Fibroblast of the aortic adventitia (primary cell): ENCODE measurements at regions not wholly inside any gene's neighbourhood (a gene's known extent, or its start where the extent isn't known, plus 50 kb on each side); places are given as distances from the start of the nearest gene placed in this dataset.

Source experiments
- DNase-seq: peaks from one replicate; pipeline ENCODE4 v3.0.0-alpha.2; 2010; ENCODE audit warnings: low read depth
- H3K4me3 ChIP-seq: 2 replicates; pipeline ENCODE4 v1.5.1; 2011; ENCODE audit warnings: low read depth, mild to moderate bottlenecking, control low read depth, low read length, moderate library complexity
- TF ChIP-seq, protein P1 (sequence below): IDR thresholded peaks from 2 replicates; pipeline ENCODE4 v1.5.1; 2011; ENCODE audit warnings: mild to moderate bottlenecking, low read length, control low read depth, inconsistent platforms; ENCODE audit not compliant: insufficient read depth

DNA sequence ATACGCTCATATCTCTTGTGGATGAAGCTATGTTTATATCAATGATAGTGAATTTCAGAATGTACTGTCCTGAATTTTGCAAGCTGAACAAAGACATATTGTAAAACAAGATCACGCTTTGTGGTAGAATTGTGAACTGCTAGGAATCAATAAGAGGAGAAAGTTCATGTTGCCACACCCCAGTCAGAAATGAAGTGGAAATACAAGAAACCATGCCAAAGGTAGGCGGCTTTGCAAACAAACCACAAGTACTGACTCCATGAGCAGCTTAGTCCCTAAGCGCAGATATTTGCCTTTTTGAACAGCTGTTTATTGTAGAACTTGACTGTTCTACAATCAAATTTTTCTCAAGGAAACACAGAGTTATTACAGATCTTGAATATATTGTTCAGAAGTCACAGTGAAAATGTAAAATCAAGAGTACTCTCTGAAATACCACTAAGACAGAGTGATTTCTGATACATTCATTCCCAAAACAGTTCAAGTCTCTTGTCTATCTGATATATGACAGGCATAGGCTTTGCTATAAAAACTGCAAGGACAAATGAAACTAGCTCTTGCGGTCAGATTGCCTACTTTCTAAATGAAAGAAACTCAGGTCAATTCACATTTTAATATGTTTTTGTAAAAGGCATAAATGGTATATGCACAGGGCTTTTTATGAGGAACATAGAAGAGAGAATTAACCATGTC lies 120.9 kb upstream of the CDH19 start:
- TF ChIP-seq, protein P1, sequence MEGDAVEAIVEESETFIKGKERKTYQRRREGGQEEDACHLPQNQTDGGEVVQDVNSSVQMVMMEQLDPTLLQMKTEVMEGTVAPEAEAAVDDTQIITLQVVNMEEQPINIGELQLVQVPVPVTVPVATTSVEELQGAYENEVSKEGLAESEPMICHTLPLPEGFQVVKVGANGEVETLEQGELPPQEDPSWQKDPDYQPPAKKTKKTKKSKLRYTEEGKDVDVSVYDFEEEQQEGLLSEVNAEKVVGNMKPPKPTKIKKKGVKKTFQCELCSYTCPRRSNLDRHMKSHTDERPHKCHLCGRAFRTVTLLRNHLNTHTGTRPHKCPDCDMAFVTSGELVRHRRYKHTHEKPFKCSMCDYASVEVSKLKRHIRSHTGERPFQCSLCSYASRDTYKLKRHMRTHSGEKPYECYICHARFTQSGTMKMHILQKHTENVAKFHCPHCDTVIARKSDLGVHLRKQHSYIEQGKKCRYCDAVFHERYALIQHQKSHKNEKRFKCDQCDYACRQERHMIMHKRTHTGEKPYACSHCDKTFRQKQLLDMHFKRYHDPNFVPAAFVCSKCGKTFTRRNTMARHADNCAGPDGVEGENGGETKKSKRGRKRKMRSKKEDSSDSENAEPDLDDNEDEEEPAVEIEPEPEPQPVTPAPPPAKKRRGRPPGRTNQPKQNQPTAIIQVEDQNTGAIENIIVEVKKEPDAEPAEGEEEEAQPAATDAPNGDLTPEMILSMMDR: no peak
- no peak for DNase-seq
- H3K4me3 ChIP-seq: no peak overlapping the region

DNA sequence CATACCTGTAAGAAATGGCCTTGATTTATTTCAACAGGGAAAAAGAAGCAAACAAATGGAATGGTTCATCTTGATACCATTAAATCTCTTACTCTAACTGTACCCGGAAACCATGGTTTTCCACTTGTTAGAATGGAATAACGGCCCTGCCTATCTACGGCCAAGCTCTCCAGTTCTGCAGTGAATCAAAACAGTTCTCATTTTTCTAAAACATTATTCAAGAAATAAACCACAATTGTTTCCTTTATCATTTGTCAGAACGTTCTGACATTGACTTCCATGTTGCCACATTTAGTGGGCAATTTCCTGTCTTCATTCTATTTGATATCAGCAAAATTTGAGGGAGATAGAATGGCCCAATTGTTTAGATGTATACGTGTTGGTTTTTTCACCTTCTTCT lies 118.8 kb upstream of the CDH19 start:
- no peak for DNase-seq
- TF ChIP-seq, protein P1: no peak

DNA sequence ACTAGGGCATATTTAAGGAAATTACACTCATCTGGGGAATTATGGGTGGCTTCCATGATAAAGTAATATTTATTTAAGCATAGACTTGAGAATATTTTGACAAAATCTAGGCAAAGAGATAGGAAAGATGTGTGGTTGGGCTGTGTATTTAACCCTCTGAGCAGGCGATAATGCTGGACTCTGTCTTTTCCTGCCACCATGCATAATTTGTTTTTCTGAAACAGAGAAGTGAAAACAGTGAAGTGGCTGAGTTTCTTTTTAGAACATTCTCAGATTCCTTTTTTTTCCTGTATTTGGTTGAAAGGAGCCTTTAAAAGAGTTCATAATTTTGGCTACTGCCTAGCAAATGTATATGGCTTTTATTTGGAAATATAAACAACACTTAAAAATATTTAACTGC lies 104.8 kb upstream of the CDH19 start:
- TF ChIP-seq, protein P1: no peak
- no peak overlapping the region for H3K4me3 ChIP-seq
- no peak for DNase-seq

More for the DNA sequence above, 118.8 kb upstream of the CDH19 start:
- no peak overlapping the region for H3K4me3 ChIP-seq

DNA sequence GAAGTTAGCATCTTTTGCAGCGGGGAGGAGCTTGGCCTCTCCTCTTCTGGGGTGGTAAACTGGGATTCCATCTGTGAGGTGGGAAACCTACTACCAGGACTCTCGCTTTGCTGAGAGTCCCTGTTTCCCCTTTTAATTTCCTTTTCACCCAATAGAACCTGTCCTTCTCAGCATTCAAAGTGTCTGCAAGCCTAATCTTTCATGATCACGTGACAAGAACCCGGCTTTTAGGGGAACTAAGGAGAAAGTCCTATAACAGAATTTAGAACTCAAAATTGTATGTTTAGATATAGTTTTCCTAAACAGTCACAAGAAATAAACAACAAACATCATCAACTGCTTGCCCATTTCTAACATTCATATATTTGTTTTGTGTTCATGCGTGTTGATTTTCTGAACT lies 103.6 kb upstream of the CDH19 start:
- TF ChIP-seq, protein P1: no peak
- no peak for DNase-seq
- H3K4me3 ChIP-seq: no peak overlapping the region

DNA sequence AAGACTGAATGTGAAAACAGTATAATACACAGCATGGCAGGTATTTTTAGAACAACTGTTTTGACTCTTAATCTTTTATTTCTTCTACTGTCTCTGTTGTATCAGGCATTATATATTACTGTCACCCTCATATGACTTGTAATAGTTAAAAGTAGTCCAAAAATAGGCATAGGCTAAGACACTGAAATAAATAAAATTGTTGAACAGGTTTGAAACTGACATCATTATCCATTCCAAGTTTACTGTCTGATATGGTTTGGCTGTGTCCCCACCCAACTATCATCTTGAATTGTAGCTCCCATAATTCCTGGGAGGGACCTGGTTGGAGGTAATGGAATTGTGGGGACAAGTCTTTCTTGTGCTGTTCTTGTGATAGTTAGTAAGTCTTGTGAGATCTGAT lies 91.4 kb upstream of the CDH19 start:
- TF ChIP-seq, protein P1: no peak
- no peak for DNase-seq
- H3K4me3 ChIP-seq: no peak overlapping the region

DNA sequence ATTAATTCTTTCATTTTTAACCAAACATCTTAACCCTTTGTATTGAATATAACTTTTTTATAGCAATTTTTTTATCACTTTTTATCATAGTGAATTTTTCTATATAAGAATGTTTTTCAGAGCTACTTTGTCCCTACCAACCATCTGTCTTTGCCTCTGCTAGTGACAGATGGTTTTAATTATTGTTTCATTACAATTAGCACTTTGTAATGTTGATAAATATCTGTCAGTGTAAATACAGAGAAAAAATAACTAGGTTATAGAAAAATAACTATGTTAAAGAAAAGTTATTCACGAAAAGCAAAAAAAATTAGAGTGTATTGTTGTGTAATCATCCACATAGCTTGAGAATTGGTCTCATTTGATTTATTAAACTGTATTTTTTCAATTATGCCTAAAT lies 91.0 kb upstream of the CDH19 start:
- no peak overlapping the region for H3K4me3 ChIP-seq
- no peak for DNase-seq
- TF ChIP-seq, protein P1: no peak

DNA sequence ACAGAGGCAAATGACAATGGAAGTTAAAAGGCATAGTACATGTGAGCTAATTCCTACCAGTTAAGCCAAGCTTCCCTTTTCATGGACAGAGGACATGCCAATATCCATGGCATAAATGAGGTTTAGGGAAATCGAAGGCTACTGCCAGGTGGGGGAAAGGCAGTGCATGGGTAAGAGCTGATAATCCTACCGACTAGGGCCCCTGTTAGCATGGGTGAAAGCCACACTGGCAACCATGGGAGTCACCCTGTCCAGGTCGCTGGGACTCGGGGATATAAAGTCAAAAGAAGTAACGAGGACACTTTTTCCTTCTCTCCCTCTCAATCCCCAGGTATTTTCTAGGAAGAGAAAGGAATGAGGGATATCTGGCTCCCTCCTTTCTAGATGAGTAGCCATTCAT lies 83.7 kb upstream of the CDH19 start:
- DNase-seq: no peak
- TF ChIP-seq, protein P1: no peak
- H3K4me3 ChIP-seq: no peak overlapping the region
